Large intestine (tissue), 3 donors: ENCODE measurements at regions not wholly inside any gene's neighbourhood (a gene's known extent, or its start where the extent isn't known, plus 50 kb on each side); places are given as distances from the start of the nearest gene placed in this dataset.
"Not testable (repeated sequence)": the region's sequence is repeated elsewhere in the genome, so short reads cannot be mapped to it uniquely, and the experiment has no call there.

ENCODE experiments used
- DNase-seq, 2 donors: peaks; one replicate each; pipeline versions ENCODE4 v3.0.0 to v3.0.0-alpha.2; 2013
- H3K27ac ChIP-seq: one replicate; pipeline ENCODE4 v1.5.1; 2013; ENCODE audit warnings: low read length
- H3K27me3 ChIP-seq: 2 replicates; pipeline ENCODE4 v1.6.1; 2013; ENCODE audit warnings: low read length; ENCODE audit not compliant: control insufficient read depth, insufficient read depth
- H3K36me3 ChIP-seq: 2 replicates; pipeline ENCODE4 v1.6.1; 2013; ENCODE audit warnings: low read length; ENCODE audit not compliant: control insufficient read depth, insufficient read depth
- H3K4me1 ChIP-seq: one replicate; pipeline ENCODE4 v1.6.1; 2013; ENCODE audit warnings: low read length; ENCODE audit not compliant: control insufficient read depth, insufficient read depth
- H3K4me3 ChIP-seq: one replicate; pipeline ENCODE4 v1.5.1; 2013; ENCODE audit warnings: low read length
- H3K9me3 ChIP-seq: one replicate; pipeline ENCODE4 v1.6.1; 2013; ENCODE audit warnings: mild to moderate bottlenecking, low read depth, low read length, moderate library complexity; ENCODE audit not compliant: control insufficient read depth
- WGBS: methylation state at CpG from one replicate; pipeline ENCODE4 v1.1.5; 2013; ENCODE audit warnings: low lambda C conversion rate; ENCODE audit not compliant: insufficient coverage; 5-methylcytosine and 5-hydroxymethylcytosine counted together

- WGBS: no CpG with 5 or more reads among the region's 3 CpGs
- Histone ChIP-seq H3K27ac (no peak overlapping the region), H3K27me3 (no peaks in the 10 kb centered on the region), H3K4me3 (no peak overlapping the region), H3K9me3 (no peaks in the 10 kb centered on the region), H3K4me1 (no peaks in the 10 kb centered on the region), H3K36me3 (no peaks in the 10 kb centered on the region)
- no peak for DNase-seq
These were observed 197.0 kb downstream of the FAM181B start for GRCh38 chr11:82536706-82537105.

- Histone ChIP-seq H3K27ac (no peak overlapping the region), H3K36me3 (no peaks in the 10 kb centered on the region), H3K9me3 (no peaks in the 10 kb centered on the region), H3K27me3 (no peaks in the 10 kb centered on the region), H3K4me3 (no peak overlapping the region), H3K4me1 (no peaks in the 10 kb centered on the region)
- 92% methylated on average over 4 of the region's 7 CpGs for WGBS
- DNase-seq: no peak
These were observed 199.9 kb downstream of the FAM181B start for GRCh38 chr11:82533628-82534327.

GRCh38 chr11:82529936-82530335, 203.7 kb downstream of the FAM181B start:
- H3K9me3 ChIP-seq: no peaks in the 10 kb centered on the region
- no peaks in the 10 kb centered on the region for H3K27me3 ChIP-seq
- 17% methylated on average over 1 of the region's 2 CpGs for WGBS
- H3K4me1 ChIP-seq: no peaks in the 10 kb centered on the region
- H3K36me3 ChIP-seq: no peaks in the 10 kb centered on the region
- no peak overlapping the region for H3K4me3 ChIP-seq
- H3K27ac ChIP-seq: no peak overlapping the region
- DNase-seq: peak in 1 of 2 donors; percentile 22

GRCh38 chr11:82527081-82527584, 206.5 kb downstream of the FAM181B start:
- no CpG with 5 or more reads among the region's 5 CpGs for WGBS
- Histone ChIP-seq H3K9me3 (no peaks in the 10 kb centered on the region), H3K27me3 (no peaks in the 10 kb centered on the region), H3K27ac (no peak overlapping the region), H3K4me1 (no peaks in the 10 kb centered on the region), H3K4me3 (no peak overlapping the region), H3K36me3 (no peaks in the 10 kb centered on the region)
- DNase-seq: no peak

GRCh38 chr11:82523141-82523540, 210.5 kb downstream of the FAM181B start:
- WGBS: no CpG with 5 or more reads among the region's 4 CpGs
- Histone ChIP-seq H3K27ac (no peak overlapping the region), H3K36me3 (no peaks in the 10 kb centered on the region), H3K9me3 (no peaks in the 10 kb centered on the region), H3K27me3 (no peaks in the 10 kb centered on the region), H3K4me1 (no peaks in the 10 kb centered on the region), H3K4me3 (no peak overlapping the region)
- no peak for DNase-seq

GRCh38 chr11:82521427-82521826, 212.2 kb downstream of the FAM181B start:
- WGBS: 60% methylated on average over 1 of the region's 3 CpGs
- Histone ChIP-seq H3K4me1 (no peaks in the 10 kb centered on the region), H3K27ac (no peak overlapping the region), H3K36me3 (no peaks in the 10 kb centered on the region), H3K9me3 (no peaks in the 10 kb centered on the region), H3K4me3 (no peak overlapping the region), H3K27me3 (no peaks in the 10 kb centered on the region)
- peak in 1 of 2 donors; percentile 9 for DNase-seq

GRCh38 chr11:82507288-82507687, 226.4 kb downstream of the FAM181B start:
- H3K27ac ChIP-seq: no peak overlapping the region
- H3K4me1 ChIP-seq: no peaks in the 10 kb centered on the region
- H3K27me3 ChIP-seq: no peaks in the 10 kb centered on the region
- WGBS: 50% methylated on average over 1 of the region's 6 CpGs
- H3K4me3 ChIP-seq: no peak overlapping the region
- no peaks in the 10 kb centered on the region for H3K9me3 ChIP-seq
- H3K36me3 ChIP-seq: no peaks in the 10 kb centered on the region
- DNase-seq: no peak

- 80% methylated on average over 1 of the region's 3 CpGs for WGBS
- H3K27me3 ChIP-seq: no peaks in the 10 kb centered on the region
- no peaks in the 10 kb centered on the region for H3K9me3 ChIP-seq
- no peak for DNase-seq
- no peaks in the 10 kb centered on the region for H3K4me1 ChIP-seq
- no peak overlapping the region for H3K27ac ChIP-seq
- H3K36me3 ChIP-seq: no peaks in the 10 kb centered on the region
- no peak overlapping the region for H3K4me3 ChIP-seq
These were observed 228.3 kb downstream of the FAM181B start for GRCh38 chr11:82505379-82505778.

- H3K36me3 ChIP-seq, H3K9me3 ChIP-seq, H3K27me3 ChIP-seq, H3K27ac ChIP-seq, DNase-seq, H3K4me1 ChIP-seq, H3K4me3 ChIP-seq: not testable (repeated sequence)
- WGBS: no CpG with 5 or more reads among the region's 26 CpGs
These were observed 232.5 kb downstream of the FAM181B start for GRCh38 chr11:82501174-82501573.

- Histone ChIP-seq H3K27ac (no peak overlapping the region), H3K27me3 (no peaks in the 10 kb centered on the region), H3K36me3 (no peaks in the 10 kb centered on the region), H3K4me1 (no peaks in the 10 kb centered on the region), H3K4me3 (no peak overlapping the region), H3K9me3 (peaks cover 3% of the 10 kb centered on the region)
- DNase-seq: no peak
- no CpG with 5 or more reads among the region's 3 CpGs for WGBS
These were observed 238.7 kb downstream of the FAM181B start for GRCh38 chr11:82494988-82495432.

GRCh38 chr11:82474876-82475275, 258.8 kb downstream of the FAM181B start:
- Histone ChIP-seq H3K9me3 (no peaks in the 10 kb centered on the region), H3K27me3 (no peaks in the 10 kb centered on the region), H3K4me3 (no peak overlapping the region), H3K36me3 (no peaks in the 10 kb centered on the region), H3K27ac (no peak overlapping the region), H3K4me1 (no peaks in the 10 kb centered on the region)
- no peak for DNase-seq
- WGBS: 60% methylated on average over 1 of the region's 3 CpGs
